Liver (tissue), 8 donors: ENCODE measurements at regions not wholly inside any gene's neighbourhood (a gene's known extent, or its start where the extent isn't known, plus 50 kb on each side); places are given as distances from the start of the nearest gene placed in this dataset.

Source experiments
- DNase-seq: peaks from one replicate; pipeline ENCODE4 v3.0.0-alpha.2; 2017; ENCODE audit warnings: low spot score
- H3K27ac ChIP-seq, 2 donors: one replicate each; pipeline ENCODE4 v1.7.0; 2013; ENCODE audit warnings: inconsistent platforms in 2 of 2, low read length in 2 of 2, control low read depth in 1 of 2, low read depth in 1 of 2, mild to moderate bottlenecking in 1 of 2
- H3K27me3 ChIP-seq, 4 donors: one replicate each; pipeline versions ENCODE4 v1.6.1 to v1.7.0; 2013; ENCODE audit warnings: low read length in 3 of 4, inconsistent platforms in 1 of 4, mild to moderate bottlenecking in 1 of 4, moderate library complexity in 1 of 4; ENCODE audit not compliant: control insufficient read depth in 4 of 4, insufficient read depth in 4 of 4
- H3K36me3 ChIP-seq, 4 donors: one replicate each; pipeline versions ENCODE4 v1.6.1 to v1.7.0; 2013; ENCODE audit warnings: low read length in 3 of 4, mild to moderate bottlenecking in 3 of 4, low read depth in 1 of 4, moderate library complexity in 1 of 4; ENCODE audit not compliant: control insufficient read depth in 4 of 4, insufficient read depth in 3 of 4
- H3K4me1 ChIP-seq, 4 donors: one replicate each; pipeline versions ENCODE4 v1.6.1 to v1.7.0; 2013; ENCODE audit warnings: low read length in 3 of 4, mild to moderate bottlenecking in 3 of 4, moderate library complexity in 1 of 4; ENCODE audit not compliant: control insufficient read depth in 4 of 4, insufficient read depth in 4 of 4
- H3K4me3 ChIP-seq, 3 donors: one replicate each; pipeline versions ENCODE4 v1.6.1 to v1.7.0; 2013; ENCODE audit warnings: low read length in 3 of 3, control low read depth in 1 of 3, low read depth in 1 of 3, mild to moderate bottlenecking in 1 of 3
- H3K9ac ChIP-seq, 2 donors: one replicate each; pipeline ENCODE4 v1.7.0; 2013; ENCODE audit warnings: low read length in 2 of 2, mild to moderate bottlenecking in 2 of 2, moderate library complexity in 2 of 2, control low read depth in 1 of 2, low read depth in 1 of 2
- H3K9me3 ChIP-seq, 4 donors: one replicate each; pipeline versions ENCODE4 v1.6.1 to v1.7.0; 2013; ENCODE audit warnings: low read length in 3 of 4; ENCODE audit not compliant: control insufficient read depth in 4 of 4
- EGR1 ChIP-seq, 2 donors: IDR thresholded peaks; 2 replicates each; pipeline ENCODE4 v1.6.1; 2016 to 2018; ENCODE audit warnings: antibody characterized with exemption in 2 of 2, low read depth in 2 of 2
- FOXA2 ChIP-seq: IDR thresholded peaks from 2 replicates; pipeline ENCODE4 v1.6.1; 2016; ENCODE audit warnings: antibody characterized with exemption
- GABPA ChIP-seq, 2 donors: IDR thresholded peaks in 1 of 2; conservative IDR thresholded peaks in 1 of 2; 2 replicates each; pipeline ENCODE4 v1.6.1; 2016; ENCODE audit warnings: antibody characterized with exemption in 2 of 2, mild to moderate bottlenecking in 1 of 2, moderate library complexity in 1 of 2
- HNF4A ChIP-seq, 2 donors: conservative IDR thresholded peaks; 2 replicates each; pipeline ENCODE4 v1.6.1; 2016; ENCODE audit warnings: antibody characterized with exemption in 2 of 2, mild to moderate bottlenecking in 2 of 2
- HNF4G ChIP-seq: IDR thresholded peaks from 2 replicates; pipeline ENCODE4 v1.6.1; 2016; ENCODE audit warnings: antibody characterized with exemption
- NR2F2 ChIP-seq: IDR thresholded peaks from 2 replicates; pipeline ENCODE4 v1.6.1; 2016; ENCODE audit warnings: antibody characterized with exemption
- RAD21 ChIP-seq, 2 donors: IDR thresholded peaks; 2 replicates each; pipeline ENCODE4 v1.6.1; 2016; ENCODE audit warnings: antibody characterized with exemption in 2 of 2, mild to moderate bottlenecking in 2 of 2
- RXRA ChIP-seq, 2 donors: IDR thresholded peaks; 2 replicates each; pipeline ENCODE4 v1.6.1; 2017 to 2018; ENCODE audit warnings: antibody characterized with exemption in 2 of 2, mild to moderate bottlenecking in 1 of 2
- SP1 ChIP-seq: IDR thresholded peaks from 2 replicates; pipeline ENCODE4 v1.6.1; 2018; ENCODE audit warnings: antibody characterized with exemption, mild to moderate bottlenecking
- TAF1 ChIP-seq: conservative IDR thresholded peaks from 2 replicates; pipeline ENCODE4 v1.6.1; 2016; ENCODE audit warnings: antibody characterized with exemption, mild to moderate bottlenecking
- YY1 ChIP-seq: IDR thresholded peaks from 2 replicates; pipeline ENCODE4 v1.6.1; 2016; ENCODE audit warnings: antibody characterized with exemption, mild to moderate bottlenecking
- WGBS: extraction: QIAGEN DNeasy Blood & Tissue Kit; methylation state at CpG from one replicate; pipeline ENCODE4 v1.1.7; 2013; 5-methylcytosine and 5-hydroxymethylcytosine counted together
- TF ChIP-seq, protein P1 (sequence below): IDR thresholded peaks from 2 replicates; pipeline ENCODE4 v1.6.1; 2016; ENCODE audit warnings: antibody characterized with exemption
- TF ChIP-seq, protein P2 (sequence below): IDR thresholded peaks from 2 replicates; pipeline ENCODE4 v1.6.1; 2016; ENCODE audit warnings: antibody characterized with exemption, mild to moderate bottlenecking
- TF ChIP-seq, protein P3 (sequence below): fragments of 150-350 bp; IDR thresholded peaks from 2 replicates; pipeline ENCODE4 v1.5.1; 2017; ENCODE audit warnings: improper control_type of control experiment, low read depth, low read length; ENCODE audit not compliant: missing input control
- TF ChIP-seq, protein P4 (sequence below): IDR thresholded peaks from 2 replicates; pipeline ENCODE4 v1.6.1; 2016; ENCODE audit warnings: antibody characterized with exemption
- donor health status: healthy.
- donor health status: healthy.
- donor health status: healthy.
- donor health status: healthy.
- donor health status: healthy.

DNA sequence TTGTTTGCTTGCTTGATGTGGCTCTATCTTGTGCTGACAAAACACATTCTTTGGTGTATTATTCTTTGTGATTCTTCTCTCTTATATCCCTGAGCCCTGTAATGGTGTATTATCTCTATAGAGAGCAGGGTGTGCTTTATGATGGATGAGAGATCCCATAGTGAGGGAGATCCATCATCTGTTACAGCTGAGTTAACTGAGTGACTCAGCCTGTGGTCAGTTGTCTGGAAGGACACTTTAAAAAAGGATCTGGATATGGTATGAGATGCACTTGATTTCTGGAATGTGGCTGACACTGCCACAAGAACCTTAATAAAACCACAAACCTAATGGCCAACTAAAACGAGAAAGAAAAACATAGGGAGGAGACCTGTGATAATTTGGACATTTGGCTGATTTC lies 461.4 kb upstream of the SYT1 start:
- TF ChIP-seq HNF4G (no peak), HNF4A (conservative IDR thresholded peaks at IDR 0.05) (no peak), SP1 (no peak), RXRA (IDR thresholded peaks at IDR 0.05) (no peak), RAD21 (IDR thresholded peaks at IDR 0.05) (no peak), EGR1 (IDR thresholded peaks at IDR 0.05; ENCODE audit: low read depth in 2 of 2) (no peak), NR2F2 (no peak), YY1 (no peak), GABPA (IDR thresholded peaks at IDR 0.05 in 1 of 2, conservative IDR thresholded peaks at IDR 0.05 in 1 of 2) (no peak)
- TF ChIP-seq, protein P1, sequence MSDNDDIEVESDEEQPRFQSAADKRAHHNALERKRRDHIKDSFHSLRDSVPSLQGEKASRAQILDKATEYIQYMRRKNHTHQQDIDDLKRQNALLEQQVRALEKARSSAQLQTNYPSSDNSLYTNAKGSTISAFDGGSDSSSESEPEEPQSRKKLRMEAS = no peak
- TF ChIP-seq, protein P2, sequence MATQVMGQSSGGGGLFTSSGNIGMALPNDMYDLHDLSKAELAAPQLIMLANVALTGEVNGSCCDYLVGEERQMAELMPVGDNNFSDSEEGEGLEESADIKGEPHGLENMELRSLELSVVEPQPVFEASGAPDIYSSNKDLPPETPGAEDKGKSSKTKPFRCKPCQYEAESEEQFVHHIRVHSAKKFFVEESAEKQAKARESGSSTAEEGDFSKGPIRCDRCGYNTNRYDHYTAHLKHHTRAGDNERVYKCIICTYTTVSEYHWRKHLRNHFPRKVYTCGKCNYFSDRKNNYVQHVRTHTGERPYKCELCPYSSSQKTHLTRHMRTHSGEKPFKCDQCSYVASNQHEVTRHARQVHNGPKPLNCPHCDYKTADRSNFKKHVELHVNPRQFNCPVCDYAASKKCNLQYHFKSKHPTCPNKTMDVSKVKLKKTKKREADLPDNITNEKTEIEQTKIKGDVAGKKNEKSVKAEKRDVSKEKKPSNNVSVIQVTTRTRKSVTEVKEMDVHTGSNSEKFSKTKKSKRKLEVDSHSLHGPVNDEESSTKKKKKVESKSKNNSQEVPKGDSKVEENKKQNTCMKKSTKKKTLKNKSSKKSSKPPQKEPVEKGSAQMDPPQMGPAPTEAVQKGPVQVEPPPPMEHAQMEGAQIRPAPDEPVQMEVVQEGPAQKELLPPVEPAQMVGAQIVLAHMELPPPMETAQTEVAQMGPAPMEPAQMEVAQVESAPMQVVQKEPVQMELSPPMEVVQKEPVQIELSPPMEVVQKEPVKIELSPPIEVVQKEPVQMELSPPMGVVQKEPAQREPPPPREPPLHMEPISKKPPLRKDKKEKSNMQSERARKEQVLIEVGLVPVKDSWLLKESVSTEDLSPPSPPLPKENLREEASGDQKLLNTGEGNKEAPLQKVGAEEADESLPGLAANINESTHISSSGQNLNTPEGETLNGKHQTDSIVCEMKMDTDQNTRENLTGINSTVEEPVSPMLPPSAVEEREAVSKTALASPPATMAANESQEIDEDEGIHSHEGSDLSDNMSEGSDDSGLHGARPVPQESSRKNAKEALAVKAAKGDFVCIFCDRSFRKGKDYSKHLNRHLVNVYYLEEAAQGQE = no peak
- TF ChIP-seq, protein P3, sequence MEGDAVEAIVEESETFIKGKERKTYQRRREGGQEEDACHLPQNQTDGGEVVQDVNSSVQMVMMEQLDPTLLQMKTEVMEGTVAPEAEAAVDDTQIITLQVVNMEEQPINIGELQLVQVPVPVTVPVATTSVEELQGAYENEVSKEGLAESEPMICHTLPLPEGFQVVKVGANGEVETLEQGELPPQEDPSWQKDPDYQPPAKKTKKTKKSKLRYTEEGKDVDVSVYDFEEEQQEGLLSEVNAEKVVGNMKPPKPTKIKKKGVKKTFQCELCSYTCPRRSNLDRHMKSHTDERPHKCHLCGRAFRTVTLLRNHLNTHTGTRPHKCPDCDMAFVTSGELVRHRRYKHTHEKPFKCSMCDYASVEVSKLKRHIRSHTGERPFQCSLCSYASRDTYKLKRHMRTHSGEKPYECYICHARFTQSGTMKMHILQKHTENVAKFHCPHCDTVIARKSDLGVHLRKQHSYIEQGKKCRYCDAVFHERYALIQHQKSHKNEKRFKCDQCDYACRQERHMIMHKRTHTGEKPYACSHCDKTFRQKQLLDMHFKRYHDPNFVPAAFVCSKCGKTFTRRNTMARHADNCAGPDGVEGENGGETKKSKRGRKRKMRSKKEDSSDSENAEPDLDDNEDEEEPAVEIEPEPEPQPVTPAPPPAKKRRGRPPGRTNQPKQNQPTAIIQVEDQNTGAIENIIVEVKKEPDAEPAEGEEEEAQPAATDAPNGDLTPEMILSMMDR = no peak
- TF ChIP-seq, protein P4, sequence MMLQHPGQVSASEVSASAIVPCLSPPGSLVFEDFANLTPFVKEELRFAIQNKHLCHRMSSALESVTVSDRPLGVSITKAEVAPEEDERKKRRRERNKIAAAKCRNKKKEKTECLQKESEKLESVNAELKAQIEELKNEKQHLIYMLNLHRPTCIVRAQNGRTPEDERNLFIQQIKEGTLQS = no peak
- Histone ChIP-seq H3K27ac (no peak overlapping the region), H3K9me3 (no peaks in the 10 kb centered on the region), H3K4me1 (no peaks in the 10 kb centered on the region), H3K9ac (no peak overlapping the region), H3K27me3 (no peaks in the 10 kb centered on the region), H3K36me3 (no peaks in the 10 kb centered on the region), H3K4me3 (no peak overlapping the region)
- no peak for DNase-seq
- WGBS = 73% methylated on average over 1 of the region's 1 CpG

DNA sequence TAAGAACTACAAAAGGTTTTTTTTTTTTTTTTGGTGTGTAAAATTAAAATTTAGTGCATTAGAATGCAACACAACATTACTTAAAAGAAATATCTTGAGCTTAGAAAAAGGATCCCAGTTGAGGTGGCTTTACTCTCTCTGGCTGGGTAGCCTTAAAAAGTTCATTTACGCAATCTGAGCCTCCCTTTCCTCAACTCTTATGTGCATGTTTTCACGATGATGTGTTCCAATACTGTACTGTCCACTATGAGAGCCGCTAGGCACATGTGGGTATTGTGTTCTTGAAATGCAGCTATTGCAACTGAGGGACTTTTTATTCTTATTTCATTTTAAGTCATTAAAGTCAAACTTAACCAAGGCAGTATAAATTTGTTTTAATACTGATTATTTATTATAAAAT lies 460.9 kb upstream of the SYT1 start:
- WGBS = 96% methylated on average over 3 of the region's 3 CpGs
- Histone ChIP-seq H3K27me3 (no peaks in the 10 kb centered on the region), H3K36me3 (no peaks in the 10 kb centered on the region), H3K27ac (no peak overlapping the region), H3K4me1 (no peaks in the 10 kb centered on the region), H3K4me3 (no peak overlapping the region), H3K9me3 (no peaks in the 10 kb centered on the region), H3K9ac (no peak overlapping the region)
- DNase-seq = no peak
- TF ChIP-seq, protein P4 = no peak
- TF ChIP-seq GABPA (IDR thresholded peaks at IDR 0.05 in 1 of 2, conservative IDR thresholded peaks at IDR 0.05 in 1 of 2) = no peak
- TF ChIP-seq YY1 = no peak
- no peak for TF ChIP-seq FOXA2
- TF ChIP-seq TAF1 = no peak
- TF ChIP-seq NR2F2 = no peak
